CD14-positive monocyte (primary cell): ENCODE measurements at regions not wholly inside any gene's neighbourhood (a gene's known extent, or its start where the extent isn't known, plus 50 kb on each side); places are given as distances from the start of the nearest gene placed in this dataset.
"Not testable (repeated sequence)": the region's sequence is repeated elsewhere in the genome, so short reads cannot be mapped to it uniquely, and the experiment has no call there.

Source experiments
- DNase-seq, 3 donors: peaks; one replicate each; pipeline ENCODE4 v3.0.0-alpha.2; 2011 to 2022
- H2AFZ ChIP-seq: 2 replicates; pipeline ENCODE4 v1.6.0; 2012; ENCODE audit warnings: mild to moderate bottlenecking, low read depth, low read length, inconsistent platforms; ENCODE audit not compliant: insufficient read depth, poor library complexity, severe bottlenecking
- H3K27ac ChIP-seq, 2 donors: 1 replicate in 1 of 2; 2 replicates in 1 of 2; pipeline ENCODE4 v1.5.1; 2012 to 2013; ENCODE audit warnings: low read length in 2 of 2, control low read depth in 1 of 2, inconsistent platforms in 1 of 2, low read depth in 1 of 2, mild to moderate bottlenecking in 1 of 2
- H3K27me3 ChIP-seq, 2 donors: one replicate each; pipeline versions ENCODE4 v1.6.0 to v1.6.1; 2011 to 2013; ENCODE audit warnings: low read length in 2 of 2; ENCODE audit not compliant: control insufficient read depth in 2 of 2, insufficient read depth in 2 of 2
- H3K36me3 ChIP-seq, 2 donors: replicated peaks in 1 of 2; 1 replicate in 1 of 2; 2 replicates in 1 of 2; pipeline versions ENCODE4 v1.5.1 to v1.6.1; 2012 to 2013; ENCODE audit warnings: low read length in 2 of 2, control low read depth in 1 of 2, inconsistent platforms in 1 of 2, mild to moderate bottlenecking in 1 of 2; ENCODE audit not compliant: insufficient read depth in 2 of 2, control insufficient read depth in 1 of 2
- H3K4me1 ChIP-seq, 2 donors: 1 replicate in 1 of 2; 2 replicates in 1 of 2; pipeline versions ENCODE4 v1.5.1 to v1.6.1; 2012 to 2013; ENCODE audit warnings: low read length in 2 of 2, control low read depth in 1 of 2, inconsistent platforms in 1 of 2, mild to moderate bottlenecking in 1 of 2, moderate library complexity in 1 of 2; ENCODE audit not compliant: insufficient read depth in 2 of 2, control insufficient read depth in 1 of 2
- H3K4me2 ChIP-seq: replicated peaks from 2 replicates; pipeline ENCODE3; 2012; ENCODE audit warnings: low read length, moderate library complexity, mild to moderate bottlenecking; ENCODE audit not compliant: poor library complexity, severe bottlenecking; ENCODE audit errors: extremely low read depth
- H3K4me3 ChIP-seq, 3 experiments: fragments of 200-600 bp in 1 of 3; sonication (generic) in 1 of 3; replicated peaks in 1 of 3; 1 replicate in 2 of 3; 2 replicates in 1 of 3; pipeline ENCODE4 v1.5.1; 2011 to 2013; ENCODE audit warnings: low read length in 3 of 3, mild to moderate bottlenecking in 3 of 3, control low read depth in 2 of 3, low read depth in 2 of 3, inconsistent platforms in 1 of 3, moderate library complexity in 1 of 3
- H3K79me2 ChIP-seq: 2 replicates; pipeline ENCODE4 v1.6.0; 2012; ENCODE audit warnings: mild to moderate bottlenecking, control low read depth, inconsistent platforms, low read length, moderate library complexity; ENCODE audit not compliant: insufficient read depth
- H3K9ac ChIP-seq: 2 replicates; pipeline ENCODE4 v1.6.0; 2017; ENCODE audit warnings: low read length, mild to moderate bottlenecking; ENCODE audit not compliant: insufficient read depth, poor library complexity, severe bottlenecking
- H3K9me3 ChIP-seq, 2 donors: replicated peaks in 1 of 2; 1 replicate in 1 of 2; 2 replicates in 1 of 2; pipeline versions ENCODE4 v1.5.1 to v1.6.1; 2012 to 2013; ENCODE audit warnings: low read length in 2 of 2, control low read depth in 1 of 2; ENCODE audit not compliant: control insufficient read depth in 1 of 2, insufficient read depth in 1 of 2
- H4K20me1 ChIP-seq: 2 replicates; pipeline ENCODE4 v1.6.0; 2012; ENCODE audit warnings: mild to moderate bottlenecking, low read length, control low read depth, moderate library complexity; ENCODE audit not compliant: insufficient read depth
- H3K27ac Mint-ChIP-seq, 7 donors: one replicate each; pipeline ENCODE4 v1.8.0; 2020; ENCODE audit warnings: mild to moderate bottlenecking in 7 of 7, mixed read lengths in 7 of 7, moderate library complexity in 6 of 7, inconsistent platforms in 2 of 7
- H3K27me3 Mint-ChIP-seq, 3 donors: one replicate each; pipeline ENCODE4 v1.8.0; 2021 to 2022; ENCODE audit warnings: low read depth in 3 of 3, mild to moderate bottlenecking in 3 of 3, mixed read lengths in 3 of 3, moderate library complexity in 3 of 3, inconsistent platforms in 1 of 3
- H3K36me3 Mint-ChIP-seq, 2 donors: one replicate each; pipeline ENCODE4 v1.8.0; 2020; ENCODE audit warnings: mixed read lengths in 2 of 2, inconsistent platforms in 1 of 2, mild to moderate bottlenecking in 1 of 2
- H3K4me1 Mint-ChIP-seq: one replicate; pipeline ENCODE4 v1.8.0; 2020; ENCODE audit warnings: mild to moderate bottlenecking, mixed read lengths
- H3K4me3 Mint-ChIP-seq, 2 donors: one replicate each; pipeline ENCODE4 v1.8.0; 2020; ENCODE audit warnings: mild to moderate bottlenecking in 2 of 2, mixed read lengths in 2 of 2, moderate library complexity in 1 of 2
- H3K9me3 Mint-ChIP-seq, 7 donors: one replicate each; pipeline ENCODE4 v1.8.0; 2020 to 2022; ENCODE audit warnings: mixed read lengths in 7 of 7, mild to moderate bottlenecking in 6 of 7, moderate library complexity in 6 of 7, inconsistent platforms in 2 of 7
- WGBS: methylation state at CpG from one replicate; pipeline ENCODE4 v1.1.5; 2013; ENCODE audit warnings: missing lambda C conversion rate; ENCODE audit not compliant: insufficient coverage; 5-methylcytosine and 5-hydroxymethylcytosine counted together
- intact Hi-C, 2 donors: fragments of 100-400 bp; cut with micrococcal nuclease; formaldehyde crosslinking; loops; one replicate each; pipeline versions ENCODE4 v1.15.0 to v1.15.1; 2023

- H3K27ac ChIP-seq, H3K9me3 Mint-ChIP-seq, H3K4me2 ChIP-seq, H3K36me3 ChIP-seq, H3K27me3 ChIP-seq, H3K4me3 Mint-ChIP-seq, H3K36me3 Mint-ChIP-seq, H2AFZ ChIP-seq, H3K27ac Mint-ChIP-seq, H3K4me3 ChIP-seq, H4K20me1 ChIP-seq, H3K9me3 ChIP-seq, H3K79me2 ChIP-seq, intact Hi-C loops, H3K4me1 Mint-ChIP-seq, H3K9ac ChIP-seq, DNase-seq, H3K4me1 ChIP-seq, H3K27me3 Mint-ChIP-seq: not testable (repeated sequence)
- no CpG with 5 or more reads among the region's 13 CpGs for WGBS
Observed at GRCh38 chrX:115884121-115884520, 286.4 kb upstream of the AGTR2 start.

- H3K36me3 ChIP-seq, H3K4me1 ChIP-seq, H3K36me3 Mint-ChIP-seq, intact Hi-C loops, H3K79me2 ChIP-seq, H3K27me3 Mint-ChIP-seq, H3K9ac ChIP-seq, H4K20me1 ChIP-seq, H3K27me3 ChIP-seq, H3K4me3 Mint-ChIP-seq, H3K4me1 Mint-ChIP-seq, H3K27ac ChIP-seq, H2AFZ ChIP-seq: not testable (repeated sequence)
- H3K4me2 ChIP-seq: peak overlapping the region; percentile 39
- 100% methylated on average over 7 of the region's 29 CpGs for WGBS
- Mint-ChIP-seq H3K27ac (peak overlapping the region in 2 of 7 donors; percentile 88 to 94), H3K9me3 (peaks cover 16 to 40% (median 24%) of the 10 kb centered on the region in 7 donors)
- DNase-seq: peak in 1 of 3 donors; percentile 31
- H3K4me3 ChIP-seq: peak overlapping the region in 1 of 3 experiments; percentile 28
- peaks cover 32 to 38% of the 10 kb centered on the region in 2 donors for H3K9me3 ChIP-seq
Observed at GRCh38 chrX:115888041-115888440, 282.5 kb upstream of the AGTR2 start.

- H3K27me3 ChIP-seq, H3K9ac ChIP-seq, H3K4me3 Mint-ChIP-seq, H3K4me2 ChIP-seq, H3K79me2 ChIP-seq, H4K20me1 ChIP-seq, H2AFZ ChIP-seq, H3K4me1 Mint-ChIP-seq, H3K27me3 Mint-ChIP-seq, H3K36me3 ChIP-seq, DNase-seq, H3K27ac Mint-ChIP-seq, H3K4me3 ChIP-seq, H3K27ac ChIP-seq, intact Hi-C loops, H3K36me3 Mint-ChIP-seq: not testable (repeated sequence)
- 100% methylated on average over 3 of the region's 39 CpGs for WGBS
- Histone ChIP-seq H3K9me3 (peaks cover 37 to 43% of the 10 kb centered on the region in 2 donors), H3K4me1 (peaks cover 0 to 11% of the 10 kb centered on the region in 2 donors)
- peaks cover 19 to 44% (median 26%) of the 10 kb centered on the region in 7 donors for H3K9me3 Mint-ChIP-seq
Observed at GRCh38 chrX:115888519-115888918, 282.0 kb upstream of the AGTR2 start.
